Hepatocyte (in vitro differentiated cells): ENCODE measurements at regions not wholly inside any gene's neighbourhood (a gene's known extent, or its start where the extent isn't known, plus 50 kb on each side); places are given as distances from the start of the nearest gene placed in this dataset.

Experiments used
- DNase-seq: peaks from one replicate; pipeline ENCODE4 v3.0.0-alpha.2; 2016; ENCODE audit warnings: low spot score
- H2AFZ ChIP-seq: fragments of 200-600 bp; sonication (generic); 2 replicates; pipeline ENCODE4 v1.6.0; 2016; ENCODE audit warnings: antibody characterized with exemption, mild to moderate bottlenecking
- H3K27ac ChIP-seq: fragments of 200-600 bp; sonication (generic); 2 replicates; pipeline ENCODE4 v1.5.1; 2016; ENCODE audit warnings: mild to moderate bottlenecking
- H3K27me3 ChIP-seq: fragments of 200-600 bp; sonication (generic); 2 replicates; pipeline ENCODE4 v1.6.1; 2016
- H3K36me3 ChIP-seq: fragments of 200-600 bp; sonication (generic); replicated peaks from 2 replicates; pipeline ENCODE4 v1.5.1; 2016; ENCODE audit warnings: low read depth; ENCODE audit not compliant: insufficient read depth
- H3K4me1 ChIP-seq: fragments of 200-600 bp; sonication (generic); 2 replicates; pipeline ENCODE4 v1.5.1; 2016; ENCODE audit warnings: mild to moderate bottlenecking, moderate library complexity; ENCODE audit not compliant: insufficient read depth
- H3K4me2 ChIP-seq: fragments of 200-600 bp; sonication (generic); 2 replicates; pipeline ENCODE4 v1.6.0; 2016
- H3K4me3 ChIP-seq: fragments of 200-600 bp; sonication (generic); 2 replicates; pipeline ENCODE4 v1.5.1; 2016; ENCODE audit warnings: mild to moderate bottlenecking
- H3K79me2 ChIP-seq: fragments of 200-600 bp; sonication (generic); 2 replicates; pipeline ENCODE4 v1.6.0; 2017; ENCODE audit warnings: mild to moderate bottlenecking
- H3K9me2 ChIP-seq: fragments of 200-600 bp; sonication (generic); replicated peaks from 2 replicates; pipeline ENCODE4 v1.6.0; 2017; ENCODE audit warnings: mild to moderate bottlenecking; ENCODE audit not compliant: insufficient read depth
- H3K9me3 ChIP-seq: fragments of 200-600 bp; sonication (generic); 2 replicates; pipeline ENCODE4 v1.5.1; 2016; ENCODE audit warnings: low read depth, mild to moderate bottlenecking
- H4K20me1 ChIP-seq: fragments of 200-600 bp; sonication (generic); 2 replicates; pipeline ENCODE4 v1.6.0; 2016; ENCODE audit warnings: mild to moderate bottlenecking; ENCODE audit not compliant: insufficient read depth, poor library complexity, severe bottlenecking
- CTCF ChIP-seq: fragments of 200-600 bp; sonication (generic); IDR thresholded peaks from 2 replicates; pipeline ENCODE4 v1.5.1; 2016; ENCODE audit warnings: antibody characterized with exemption, mild to moderate bottlenecking; ENCODE audit not compliant: poor library complexity
- EZH2 ChIP-seq: fragments of 200-600 bp; sonication (generic); IDR thresholded peaks from 2 replicates; pipeline ENCODE4 v1.6.1; 2016; ENCODE audit warnings: antibody characterized with exemption, mild to moderate bottlenecking, borderline replicate concordance
- EZH2phosphoT487 ChIP-seq: fragments of 200-600 bp; sonication (generic); IDR thresholded peaks from one replicate; pipeline ENCODE4 v1.6.1; 2018; ENCODE audit warnings: antibody characterized with exemption, mild to moderate bottlenecking, low read depth, moderate library complexity; ENCODE audit not compliant: unreplicated experiment, severe bottlenecking
- WGBS: methylation state at CpG from one replicate; pipeline ENCODE4 v1.1.6; 2016; ENCODE audit warnings: low lambda C conversion rate; ENCODE audit errors: missing lambda C conversion rate; 5-methylcytosine and 5-hydroxymethylcytosine counted together

- H2AFZ ChIP-seq = no peak overlapping the region
- DNase-seq = no peak
- 83% methylated on average over 7 of the region's 7 CpGs for WGBS
- TF ChIP-seq EZH2phosphoT487 = no peak
- no peak for TF ChIP-seq EZH2
- no peak for TF ChIP-seq CTCF
- H3K9me3 ChIP-seq = no peaks in the 10 kb centered on the region
- H3K36me3 ChIP-seq = no peaks in the 10 kb centered on the region
- H3K9me2 ChIP-seq = no peaks in the 10 kb centered on the region
- H4K20me1 ChIP-seq = no peaks in the 10 kb centered on the region
- no peaks in the 10 kb centered on the region for H3K79me2 ChIP-seq
- H3K27ac ChIP-seq = no peak overlapping the region
- H3K4me3 ChIP-seq = no peak overlapping the region
- H3K4me2 ChIP-seq = no peak overlapping the region
- H3K4me1 ChIP-seq = no peaks in the 10 kb centered on the region
- peaks cover 29% of the 10 kb centered on the region for H3K27me3 ChIP-seq
Measured at GRCh38 chr3:127365163-127365798, 77.4 kb upstream of the PRR20G start.

DNA sequence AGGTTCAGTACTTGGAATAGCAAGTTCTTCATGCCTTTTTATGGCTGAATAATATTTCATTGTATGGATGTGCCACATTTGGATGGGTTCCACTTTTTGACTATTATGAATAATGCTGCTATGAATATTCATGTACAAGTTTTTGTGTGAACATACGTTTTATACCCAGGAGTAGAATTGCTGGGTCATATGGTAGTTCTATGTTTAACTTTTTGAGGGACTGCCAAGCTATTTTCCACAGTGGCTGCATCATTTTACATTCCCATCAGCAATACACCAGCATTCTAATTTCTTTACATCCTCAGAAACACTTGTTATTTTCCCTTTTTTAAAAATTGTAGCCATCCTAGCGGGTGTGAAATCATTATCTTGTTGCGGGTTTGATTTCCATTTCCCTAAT, 76.0 kb upstream of the PRR20G start:
- H3K27me3 ChIP-seq = peaks cover 26% of the 10 kb centered on the region
- DNase-seq = no peak
- no peaks in the 10 kb centered on the region for H3K79me2 ChIP-seq
- H3K4me3 ChIP-seq = no peak overlapping the region
- TF ChIP-seq CTCF (no peak), EZH2phosphoT487 (no peak), EZH2 (no peak)
- H3K4me2 ChIP-seq = no peak overlapping the region
- no peaks in the 10 kb centered on the region for H3K4me1 ChIP-seq
- H2AFZ ChIP-seq = no peak overlapping the region
- 84% methylated on average over 3 of the region's 3 CpGs for WGBS
- H3K9me3 ChIP-seq = no peaks in the 10 kb centered on the region
- no peak overlapping the region for H3K27ac ChIP-seq
- H4K20me1 ChIP-seq = no peaks in the 10 kb centered on the region
- H3K36me3 ChIP-seq = no peaks in the 10 kb centered on the region
- no peaks in the 10 kb centered on the region for H3K9me2 ChIP-seq

- Histone ChIP-seq H3K27me3 (peaks cover 22% of the 10 kb centered on the region), H2AFZ (no peak overlapping the region), H3K79me2 (no peaks in the 10 kb centered on the region), H3K4me2 (no peak overlapping the region), H3K4me3 (no peak overlapping the region), H3K4me1 (no peaks in the 10 kb centered on the region), H3K27ac (no peak overlapping the region), H3K36me3 (no peaks in the 10 kb centered on the region), H3K9me2 (no peaks in the 10 kb centered on the region), H3K9me3 (no peaks in the 10 kb centered on the region), H4K20me1 (no peaks in the 10 kb centered on the region)
- 77% methylated on average over 13 of the region's 13 CpGs for WGBS
- DNase-seq = no peak
- TF ChIP-seq EZH2phosphoT487 = no peak
- no peak for TF ChIP-seq CTCF
- TF ChIP-seq EZH2 = no peak
Measured at GRCh38 chr3:127363171-127363570, 75.3 kb upstream of the PRR20G start.
